HAP-1 (cell line): ENCODE measurements at regions not wholly inside any gene's neighbourhood (a gene's known extent, or its start where the extent isn't known, plus 50 kb on each side); places are given as distances from the start of the nearest gene placed in this dataset.
"Not testable (repeated sequence)": the region's sequence is repeated elsewhere in the genome, so short reads cannot be mapped to it uniquely, and the experiment has no call there.

Experiments used
- DNase-seq, 2 experiments: peaks; one replicate each; pipeline ENCODE4 v3.0.0-alpha.2; 2016 to 2020; ENCODE audit warnings: low spot score in 2 of 2
- H3K27me3 ChIP-seq: fragments of 250-450 bp; sonication (Bioruptor Pico); 2 replicates; pipeline ENCODE4 v1.5.1; 2020; ENCODE audit warnings: low read depth, mild to moderate bottlenecking, moderate library complexity
- H3K36me3 ChIP-seq: fragments of 250-450 bp; sonication (Bioruptor Pico); replicated peaks from 2 replicates; pipeline ENCODE4 v1.5.1; 2020; ENCODE audit warnings: mild to moderate bottlenecking
- H3K4me1 ChIP-seq: fragments of 250-450 bp; sonication (Bioruptor Pico); 2 replicates; pipeline ENCODE4 v1.5.1; 2020; ENCODE audit warnings: mild to moderate bottlenecking
- H3K4me3 ChIP-seq: fragments of 250-450 bp; sonication (Bioruptor Pico); 2 replicates; pipeline ENCODE4 v1.5.1; 2020; ENCODE audit warnings: mild to moderate bottlenecking, moderate library complexity
- H3K9me3 ChIP-seq: fragments of 250-450 bp; sonication (Bioruptor Pico); 2 replicates; pipeline ENCODE4 v1.5.1; 2020; ENCODE audit warnings: mild to moderate bottlenecking, moderate library complexity
- in situ Hi-C: fragments of 300-500 bp; cut with MboI; formaldehyde crosslinking; loops from 3 replicates; pipeline ENCODE4 v1.14.3; 2020; ENCODE audit warnings: low sequenced_read_pairs, inconsistent platforms, mixed read lengths

DNA sequence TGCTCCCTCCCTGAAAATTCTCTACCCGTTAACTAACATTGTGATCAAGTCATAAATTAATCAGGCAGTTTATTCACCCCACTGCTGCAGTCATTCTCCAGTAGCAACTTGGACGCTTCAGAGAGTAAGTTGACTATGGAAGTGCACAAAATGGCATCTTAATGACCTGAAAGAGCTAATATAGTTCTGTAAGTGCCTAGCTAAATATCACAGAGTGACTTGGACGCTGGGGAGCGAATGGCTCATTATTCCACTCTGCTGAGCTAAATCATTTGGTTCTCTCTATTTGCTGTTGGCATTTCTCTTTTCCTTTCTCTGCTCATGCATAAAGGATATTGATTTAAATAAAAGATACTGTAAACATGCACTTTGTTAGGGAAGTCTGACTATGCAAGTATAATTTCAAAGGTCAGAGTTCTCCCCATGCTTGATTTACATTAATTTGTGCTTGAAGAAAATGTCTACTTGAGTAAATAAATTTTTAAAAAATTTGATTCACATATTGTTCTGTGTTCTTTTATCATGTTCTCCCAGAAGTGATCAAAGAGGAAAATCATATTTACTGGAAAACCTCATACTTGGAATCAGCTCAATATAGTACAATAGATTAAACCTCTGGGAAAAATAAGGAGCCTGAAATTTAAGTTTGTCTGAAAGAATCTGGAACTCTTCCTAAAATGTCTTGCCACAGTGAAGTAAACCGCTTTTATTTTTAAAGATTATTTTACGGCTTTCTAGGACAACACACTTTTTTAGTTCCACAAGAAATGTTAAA lies 169.5 kb upstream of the HAPLN1 start:
- Histone ChIP-seq H3K36me3 (no peaks in the 10 kb centered on the region), H3K9me3 (no peaks in the 10 kb centered on the region), H3K27me3 (no peaks in the 10 kb centered on the region), H3K4me1 (no peaks in the 10 kb centered on the region), H3K4me3 (no peak overlapping the region)
- in situ Hi-C loops = no loop called here
- DNase-seq = no peak

DNA sequence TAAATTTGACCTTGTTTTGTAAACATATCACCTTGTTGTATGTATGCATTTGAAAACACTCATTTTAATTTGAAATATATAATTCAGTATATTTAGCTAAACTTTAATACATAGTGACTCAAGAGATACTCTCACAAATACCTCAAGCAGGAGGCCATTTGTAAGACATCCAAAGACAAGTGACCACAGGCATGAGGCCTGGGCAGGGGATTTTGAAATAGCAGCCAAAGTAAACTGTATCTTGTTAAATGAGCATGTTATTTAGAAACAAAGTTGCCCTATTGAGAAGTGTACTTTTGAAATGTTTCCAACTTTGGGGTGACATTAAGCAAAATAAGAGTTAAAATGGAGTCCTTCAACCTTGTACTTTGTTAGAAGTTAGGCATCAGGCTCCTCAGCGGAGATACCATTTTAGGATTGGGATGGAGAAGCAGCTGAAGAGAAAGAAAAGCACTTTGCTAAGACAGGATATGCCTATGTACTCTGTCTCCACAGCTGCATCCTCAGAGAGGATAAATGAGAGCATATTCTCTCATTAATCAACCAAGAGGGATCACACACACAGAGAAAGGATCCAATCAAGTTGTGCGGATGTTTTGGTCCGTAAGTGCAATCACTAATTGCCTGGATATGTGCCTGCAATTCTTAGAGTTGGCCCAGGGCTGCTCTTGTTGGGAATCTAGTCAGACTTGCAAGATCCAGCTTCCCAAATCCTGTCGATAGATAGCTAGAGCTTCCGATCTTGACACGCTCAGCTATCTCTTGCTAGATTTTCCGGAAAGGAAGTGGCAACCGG lies 157.5 kb upstream of the HAPLN1 start:
- Histone ChIP-seq H3K4me3 (no peak overlapping the region), H3K9me3 (no peaks in the 10 kb centered on the region), H3K27me3 (peaks cover 2% of the 10 kb centered on the region; the same call in 1 of the 2 replicates), H3K4me1 (no peaks in the 10 kb centered on the region), H3K36me3 (no peaks in the 10 kb centered on the region)
- in situ Hi-C loops = no loop called here
- no peak for DNase-seq

DNA sequence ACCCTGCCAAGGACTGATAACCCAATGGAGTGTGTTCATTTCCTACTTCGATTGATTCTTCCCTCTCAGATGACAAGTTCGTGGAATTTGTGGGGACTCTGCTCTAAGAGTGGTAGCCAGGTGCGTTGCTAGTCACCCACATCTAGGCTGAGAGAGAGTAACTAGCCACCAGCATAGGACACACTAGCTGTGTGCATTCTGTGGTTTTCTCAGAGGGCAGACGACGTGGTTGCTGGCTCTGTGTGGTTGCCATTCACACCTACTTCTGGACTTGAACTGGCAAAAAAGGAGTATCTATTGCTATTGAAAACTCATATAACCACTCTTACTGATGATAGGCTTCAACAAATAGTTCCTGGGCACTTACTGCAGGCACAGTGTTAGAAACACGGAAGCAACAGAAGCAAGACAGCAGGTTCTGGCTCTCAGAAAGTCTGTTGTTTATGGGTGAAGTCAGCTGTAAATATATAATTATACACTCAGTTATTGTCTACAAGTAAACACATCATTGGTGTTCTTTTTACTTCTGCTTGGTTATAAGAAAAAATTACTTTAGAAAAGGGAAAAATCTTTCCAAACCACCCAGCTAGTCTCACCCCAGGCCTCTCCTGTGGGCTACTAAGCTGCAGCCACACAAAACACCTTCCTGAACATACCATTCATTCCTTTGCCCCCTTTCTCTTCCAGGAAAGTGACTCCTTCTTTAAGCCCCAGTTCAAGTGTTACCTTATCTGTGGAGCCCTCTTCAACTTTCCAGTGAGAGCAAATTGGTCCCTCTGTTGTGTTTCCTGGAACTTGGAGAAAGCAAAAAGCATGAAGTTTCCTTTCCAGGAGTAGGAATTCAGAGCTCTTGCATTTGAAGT lies 151.1 kb upstream of the HAPLN1 start:
- Histone ChIP-seq H3K4me1 (no peaks in the 10 kb centered on the region), H3K4me3 (no peak overlapping the region), H3K36me3 (no peaks in the 10 kb centered on the region), H3K27me3 (no peaks in the 10 kb centered on the region; the same call in 1 of the 2 replicates), H3K9me3 (no peaks in the 10 kb centered on the region)
- no peak for DNase-seq
- in situ Hi-C loops = no loop called here

DNA sequence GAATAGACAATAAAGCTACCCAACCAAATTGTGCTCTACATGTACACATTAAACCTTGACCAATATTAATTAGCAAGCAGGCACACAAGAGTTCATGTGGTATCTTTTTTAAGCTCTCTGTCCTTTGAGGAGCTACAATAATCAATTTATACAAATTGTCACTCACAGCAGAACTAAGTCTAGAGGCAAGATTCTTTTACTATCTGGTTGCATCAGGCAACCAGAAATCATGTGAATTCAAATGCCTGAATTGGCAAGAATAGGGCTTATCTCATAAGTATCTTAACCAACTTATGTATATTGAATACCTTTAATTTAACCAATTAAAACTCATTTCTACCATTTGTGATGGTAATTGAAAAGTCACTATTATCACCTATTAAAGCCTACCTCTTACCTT lies 145.5 kb upstream of the HAPLN1 start:
- in situ Hi-C loops = no loop called here
- no peak overlapping the region for H3K4me3 ChIP-seq

DNA sequence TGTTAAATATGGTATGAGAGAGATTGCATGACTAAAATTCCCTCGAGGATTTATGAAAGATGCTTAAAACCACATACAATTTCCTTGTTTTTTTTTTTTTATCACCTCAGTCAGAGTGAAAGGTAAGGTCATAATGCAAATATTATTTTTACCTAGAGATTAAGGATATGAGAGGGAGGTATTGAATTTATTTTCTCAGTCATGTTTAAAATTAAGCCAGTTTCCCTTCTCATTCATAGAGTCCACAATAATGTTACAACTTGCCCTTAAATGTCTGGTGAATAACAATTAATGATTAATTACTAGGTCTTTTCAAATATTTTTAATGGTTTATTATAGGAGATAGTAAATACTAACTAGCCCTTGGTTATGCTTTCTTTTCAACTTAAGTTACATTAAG lies 144.9 kb upstream of the HAPLN1 start:
- Histone ChIP-seq H3K27me3 (no peaks in the 10 kb centered on the region), H3K9me3 (no peaks in the 10 kb centered on the region), H3K36me3 (no peaks in the 10 kb centered on the region), H3K4me1 (no peaks in the 10 kb centered on the region), H3K4me3 (no peak overlapping the region)
- no peak for DNase-seq
- in situ Hi-C loops = no loop called here

More for the DNA sequence above, 145.5 kb upstream of the HAPLN1 start:
- Histone ChIP-seq H3K4me1 (no peaks in the 10 kb centered on the region), H3K36me3 (no peaks in the 10 kb centered on the region), H3K27me3 (no peaks in the 10 kb centered on the region), H3K9me3 (no peaks in the 10 kb centered on the region)
- DNase-seq = no peak

DNA sequence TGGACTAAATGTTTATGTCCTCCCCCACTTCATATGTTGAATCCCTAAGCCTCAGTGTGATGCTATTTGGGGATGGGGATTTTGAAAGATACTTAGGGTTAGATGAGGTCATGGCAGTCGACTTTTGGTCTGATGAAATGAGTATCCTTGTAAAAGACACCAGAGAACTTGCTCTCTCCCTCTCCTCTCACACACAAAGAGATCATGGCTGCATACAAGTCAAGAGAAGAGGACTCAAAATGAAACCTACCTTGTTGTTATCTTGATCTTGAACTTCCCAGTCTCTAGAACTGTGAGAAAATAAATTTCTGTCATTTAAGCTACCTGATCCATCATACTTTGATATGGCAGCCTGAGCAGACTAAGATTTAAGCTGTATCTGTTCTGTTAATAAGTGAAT lies 144.0 kb upstream of the HAPLN1 start:
- no peak for DNase-seq
- H3K4me1 ChIP-seq = no peaks in the 10 kb centered on the region
- no peaks in the 10 kb centered on the region for H3K9me3 ChIP-seq
- in situ Hi-C loops = no loop called here
- no peak overlapping the region for H3K4me3 ChIP-seq
- H3K27me3 ChIP-seq = no peaks in the 10 kb centered on the region
- no peaks in the 10 kb centered on the region for H3K36me3 ChIP-seq

DNA sequence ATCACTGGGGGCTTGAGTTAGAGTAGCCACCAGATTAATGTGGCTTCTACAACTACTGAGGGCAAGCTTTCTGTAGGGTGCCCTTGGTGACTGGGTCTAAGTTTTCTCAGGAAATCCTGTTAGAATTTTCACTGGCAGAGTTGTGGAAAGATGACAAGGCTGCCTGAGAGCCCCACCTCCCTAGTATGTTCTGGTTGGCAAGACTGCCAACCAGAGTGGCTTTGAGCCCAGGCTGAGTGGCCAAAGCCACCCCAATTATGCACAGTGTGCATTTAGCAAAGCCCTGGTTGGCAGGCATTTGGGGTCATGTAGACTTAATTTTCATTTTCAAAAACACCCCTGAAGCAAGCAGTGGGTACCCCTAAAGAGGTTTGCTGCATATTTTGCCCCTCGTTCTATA lies 136.7 kb upstream of the HAPLN1 start:
- no peak overlapping the region for H3K4me3 ChIP-seq
- no peak for DNase-seq
- H3K27me3 ChIP-seq = no peaks in the 10 kb centered on the region

DNA sequence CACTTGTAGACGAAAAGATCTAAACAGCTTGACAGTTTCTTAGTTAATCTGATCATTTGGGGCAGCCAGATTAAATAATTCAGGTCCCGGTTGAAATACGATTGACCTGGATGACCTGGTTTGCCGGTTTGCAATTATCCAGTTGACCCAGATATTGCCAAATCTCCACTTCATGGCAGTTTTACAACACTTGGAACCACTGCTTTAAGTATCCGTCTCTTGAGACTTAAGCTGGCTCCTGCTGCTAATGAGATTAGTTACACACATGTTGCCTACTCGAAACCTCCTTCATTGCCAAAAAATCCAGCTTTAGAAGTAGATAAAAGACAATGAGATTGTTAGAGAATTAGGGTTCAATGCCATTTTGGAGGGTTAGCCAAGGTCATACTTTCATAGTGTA lies 136.2 kb upstream of the HAPLN1 start:
- Histone ChIP-seq H3K36me3 (no peaks in the 10 kb centered on the region), H3K4me3 (no peak overlapping the region), H3K27me3 (no peaks in the 10 kb centered on the region), H3K4me1 (no peaks in the 10 kb centered on the region), H3K9me3 (no peaks in the 10 kb centered on the region)
- in situ Hi-C loops = no loop called here
- DNase-seq = no peak

More for the DNA sequence above, 136.7 kb upstream of the HAPLN1 start:
- no peaks in the 10 kb centered on the region for H3K9me3 ChIP-seq
- H3K36me3 ChIP-seq = no peaks in the 10 kb centered on the region
- no peaks in the 10 kb centered on the region for H3K4me1 ChIP-seq
- in situ Hi-C loops = no loop called here

DNA sequence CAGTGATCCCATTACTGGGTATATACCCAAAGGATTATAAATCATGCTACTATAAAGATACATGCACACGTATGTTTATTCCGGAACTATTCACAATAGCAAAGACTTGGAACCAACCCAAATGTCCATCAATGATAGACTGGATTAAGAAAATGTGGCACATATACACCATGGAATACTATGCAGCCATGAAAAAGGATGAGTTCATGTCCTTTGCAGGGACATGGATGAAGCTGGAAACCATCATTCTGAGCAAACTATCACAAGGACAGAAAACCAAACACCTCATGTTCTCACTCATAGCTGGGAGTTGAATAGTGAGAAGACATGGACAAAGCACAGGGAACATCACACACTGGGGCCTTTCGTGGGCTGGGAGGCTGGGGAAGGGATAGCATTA lies 129.8 kb upstream of the HAPLN1 start:
- DNase-seq, H3K36me3 ChIP-seq, H3K4me3 ChIP-seq, in situ Hi-C loops, H3K4me1 ChIP-seq, H3K27me3 ChIP-seq, H3K9me3 ChIP-seq: not testable (repeated sequence)

DNA sequence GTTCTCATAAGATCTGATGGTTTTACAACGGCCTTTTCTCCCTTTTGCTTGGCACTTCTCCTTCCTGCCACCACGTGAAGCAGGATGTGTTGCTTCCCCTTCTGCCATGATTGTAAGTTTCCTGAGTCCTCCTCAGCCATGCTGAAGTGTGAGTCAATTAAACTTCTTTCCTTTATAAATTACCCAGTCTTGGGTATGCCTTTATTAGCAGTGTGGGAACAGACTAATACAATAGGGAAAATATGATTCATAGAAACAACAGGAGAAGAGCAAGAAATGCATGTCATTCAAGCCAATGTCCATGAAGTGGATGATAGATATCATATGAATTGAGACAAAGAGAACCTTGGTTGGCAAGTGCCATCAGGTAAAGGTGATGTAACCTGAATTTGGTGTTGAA lies 128.3 kb upstream of the HAPLN1 start:
- DNase-seq = no peak
- Histone ChIP-seq H3K36me3 (no peaks in the 10 kb centered on the region), H3K4me3 (no peak overlapping the region), H3K4me1 (no peaks in the 10 kb centered on the region), H3K9me3 (no peaks in the 10 kb centered on the region), H3K27me3 (no peaks in the 10 kb centered on the region)
- in situ Hi-C loops = no loop called here

DNA sequence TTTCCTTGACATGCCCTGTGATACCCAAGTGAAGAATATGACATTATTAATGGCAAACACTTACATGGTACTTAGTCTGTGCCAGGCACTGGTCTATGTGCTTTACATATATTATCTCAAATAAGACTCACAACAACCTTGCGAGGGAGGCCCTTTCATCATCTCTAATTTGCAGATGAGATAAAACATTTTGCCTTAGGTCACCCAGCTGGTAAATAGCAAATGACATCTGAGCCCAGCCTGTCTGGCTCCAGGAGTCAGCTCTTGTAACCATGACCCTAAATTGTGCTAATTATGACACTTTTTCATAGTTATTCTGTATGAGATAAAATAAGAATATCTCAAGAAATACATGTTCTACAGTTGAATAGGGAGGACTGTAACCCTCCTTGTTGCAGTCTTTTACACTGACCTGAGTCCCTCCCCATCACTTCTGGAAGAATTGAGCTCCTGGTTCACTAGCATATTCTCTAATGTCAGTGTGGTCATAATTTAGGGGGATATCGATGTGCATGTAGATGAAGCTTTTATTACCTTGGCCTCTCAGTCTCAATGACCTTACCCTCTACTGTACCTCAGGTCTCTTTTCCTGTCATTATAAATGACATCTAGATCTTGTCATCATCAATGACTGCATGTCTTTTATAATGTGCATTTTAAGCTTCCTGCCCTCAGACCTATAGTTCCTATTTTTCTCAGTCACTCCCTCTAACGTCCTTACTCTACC lies 126.1 kb upstream of the HAPLN1 start:
- H3K36me3 ChIP-seq = no peaks in the 10 kb centered on the region
- no peak overlapping the region for H3K4me3 ChIP-seq
- in situ Hi-C loops = no loop called here
- no peaks in the 10 kb centered on the region for H3K9me3 ChIP-seq
- H3K4me1 ChIP-seq = no peaks in the 10 kb centered on the region
- no peak for DNase-seq
- H3K27me3 ChIP-seq = no peaks in the 10 kb centered on the region

DNA sequence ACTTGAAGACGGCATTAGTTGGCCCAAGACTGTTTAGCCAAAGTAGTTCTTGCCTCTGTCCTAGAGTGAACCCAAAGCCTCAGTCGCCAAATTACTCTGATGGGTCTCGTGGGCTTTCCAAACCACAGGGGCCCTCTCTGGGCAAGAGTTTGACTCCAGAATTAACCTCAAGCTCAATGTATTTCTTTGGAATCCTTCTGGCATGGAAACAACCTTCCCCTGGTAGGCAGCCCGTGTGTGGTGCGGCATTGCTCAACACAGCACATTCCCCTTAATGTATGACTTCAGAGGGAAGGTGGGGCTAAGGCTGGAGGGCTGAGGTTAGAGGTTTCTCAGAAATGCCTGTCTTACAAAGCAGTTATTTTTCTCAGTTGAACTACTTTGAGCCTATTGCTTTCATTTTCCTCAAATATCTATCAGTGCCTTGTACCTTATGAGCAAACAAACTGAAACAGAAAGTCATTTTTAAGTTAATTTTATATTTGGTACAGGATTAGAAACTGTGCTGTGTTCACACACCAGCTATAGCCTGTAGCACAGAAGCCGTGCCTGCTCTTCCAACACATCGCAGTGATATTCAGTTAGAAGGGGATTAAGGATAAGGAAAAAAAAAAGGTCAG lies 123.9 kb upstream of the HAPLN1 start:
- no peak for DNase-seq
- in situ Hi-C loops = no loop called here
- H3K27me3 ChIP-seq = no peaks in the 10 kb centered on the region
- H3K9me3 ChIP-seq = no peaks in the 10 kb centered on the region
- no peaks in the 10 kb centered on the region for H3K4me1 ChIP-seq
- no peaks in the 10 kb centered on the region for H3K36me3 ChIP-seq
- no peak overlapping the region for H3K4me3 ChIP-seq

DNA sequence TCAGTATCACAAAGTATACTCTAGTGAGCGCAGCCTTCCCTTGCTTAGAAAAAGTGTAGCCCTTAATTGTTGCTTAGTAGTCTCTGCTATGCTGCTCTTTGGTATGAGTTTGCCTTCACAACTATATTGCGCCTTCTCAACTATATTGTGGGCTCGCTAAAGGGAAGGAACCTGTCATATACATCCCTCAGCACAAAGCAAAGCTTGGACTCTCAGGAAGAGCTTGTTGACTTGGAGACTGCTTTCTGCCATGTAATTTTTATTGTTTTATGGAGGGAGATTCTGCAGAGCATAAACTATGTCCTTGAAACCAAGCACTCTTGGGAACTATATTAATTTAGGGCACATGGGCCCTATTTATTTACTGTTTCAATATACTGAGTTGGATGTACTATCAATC lies 119.1 kb upstream of the HAPLN1 start:
- Histone ChIP-seq H3K9me3 (no peaks in the 10 kb centered on the region), H3K36me3 (no peaks in the 10 kb centered on the region), H3K4me3 (no peak overlapping the region), H3K27me3 (no peaks in the 10 kb centered on the region), H3K4me1 (no peaks in the 10 kb centered on the region)
- no peak for DNase-seq
- in situ Hi-C loops = no loop called here
